Fibroblast of upper back skin (primary cell): ENCODE measurements at regions not wholly inside any gene's neighbourhood (a gene's known extent, or its start where the extent isn't known, plus 50 kb on each side); places are given as distances from the start of the nearest gene placed in this dataset.

Experiments used
- DNase-seq: peaks from one replicate; pipeline ENCODE4 v3.0.0-alpha.2; 2013

DNA sequence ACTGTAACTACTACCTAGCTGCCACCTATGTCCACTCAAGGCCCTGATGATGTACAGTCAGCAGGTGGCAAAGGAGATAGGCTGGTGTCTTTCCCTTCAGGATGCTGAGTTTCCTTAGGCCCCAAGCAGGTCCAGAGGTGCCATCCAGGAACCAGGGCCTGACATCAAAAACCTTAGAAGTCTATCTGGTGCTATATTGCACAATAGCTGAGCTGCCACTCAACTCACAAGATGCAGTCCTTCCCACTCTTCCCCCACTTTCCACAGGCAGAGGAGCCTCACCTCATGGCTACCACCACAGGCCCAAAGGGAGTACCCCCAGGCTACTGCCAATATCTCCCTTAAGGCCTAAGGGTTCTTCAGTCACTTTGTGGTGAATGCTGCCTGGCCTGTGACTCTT is 83.9 kb upstream of the ZNF827 start:
- no peak for DNase-seq

DNA sequence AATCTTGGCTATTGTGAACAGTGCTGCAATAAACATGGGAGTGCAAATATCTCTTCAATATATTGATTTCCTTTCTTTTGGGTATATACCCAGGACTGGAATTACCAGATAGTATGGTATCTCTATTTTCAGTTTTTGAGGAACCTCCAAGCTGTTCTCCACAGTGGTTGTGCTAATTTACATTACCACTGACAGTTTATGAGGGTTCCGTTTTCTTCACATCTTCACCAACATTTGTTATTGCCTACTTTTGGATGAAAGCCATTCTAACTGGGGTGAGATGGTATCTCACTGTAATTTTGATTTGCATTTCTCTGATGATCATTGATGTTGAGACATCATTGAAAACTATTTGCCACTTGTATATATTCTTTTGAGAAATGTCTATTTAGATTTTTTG is 79.6 kb upstream of the ZNF827 start:
- DNase-seq = no peak

DNA sequence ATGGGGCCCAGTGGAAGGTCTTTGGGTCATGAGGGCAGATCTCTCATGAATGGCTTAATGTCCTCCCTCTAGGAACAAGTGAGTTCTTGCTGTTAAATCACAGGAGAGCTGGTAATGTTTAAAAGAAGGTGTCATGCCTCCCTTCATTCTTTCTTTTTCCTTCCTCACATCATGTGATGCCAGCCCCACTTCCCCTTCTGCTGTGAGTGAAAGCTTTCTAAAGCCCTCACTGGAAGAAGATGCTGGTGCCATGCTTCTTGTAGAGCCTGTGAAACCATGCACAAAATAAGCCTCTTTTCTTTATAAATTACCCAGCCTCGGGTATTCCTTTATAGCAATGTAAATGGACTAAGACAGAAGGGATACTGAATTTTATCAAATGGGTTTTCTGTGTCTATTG is 66.1 kb upstream of the ZNF827 start:
- DNase-seq = no peak

DNA sequence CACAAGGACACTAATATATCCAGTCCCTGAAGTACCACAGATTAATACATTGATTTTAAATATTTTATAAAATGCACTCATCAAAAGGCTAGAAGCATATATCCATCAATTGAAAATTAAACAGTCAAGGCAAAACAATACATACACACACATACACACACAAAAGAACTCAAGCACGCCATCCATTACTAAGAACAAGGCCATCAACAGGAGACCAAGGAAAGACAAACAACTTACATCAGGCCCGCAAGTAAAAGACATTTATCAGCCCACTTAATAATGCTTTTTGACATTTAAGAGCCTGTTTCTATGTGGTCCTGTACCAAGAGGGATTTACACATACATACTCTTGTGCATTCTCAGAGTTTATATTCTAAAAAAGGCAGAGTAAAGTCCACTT is 50.0 kb upstream of the ZNF827 start:
- DNase-seq = no peak
